ENCODE measurements at regions not wholly inside any gene's neighbourhood (a gene's known extent, or its start where the extent isn't known, plus 50 kb on each side); places are given as distances from the start of the nearest gene placed in this dataset.

GRCh38 chrX:20442597-20442996 is 175.9 kb upstream of the RPS6KA3 start:
- TF ChIP-seq CTCF (conservative IDR thresholded peaks at IDR 0.05; ENCODE audit: low read length) (peak; percentile 71), EZH2phosphoT487 (IDR thresholded peaks at IDR 0.05; ENCODE audit: borderline replicate concordance) (no peak)
